ENCODE measurements at regions not wholly inside any gene's neighbourhood (a gene's known extent, or its start where the extent isn't known, plus 50 kb on each side); places are given as distances from the start of the nearest gene placed in this dataset.
"Not testable (repeated sequence)": the region's sequence is repeated elsewhere in the genome, so short reads cannot be mapped to it uniquely, and the experiment has no call there.

GRCh38 chr7:65651826-65652592 lies 220.9 kb upstream of the VKORC1L1 start:
- H2BK5ac ChIP-seq (ENCODE audit: low read length); H3K4ac ChIP-seq (ENCODE audit: low read depth, low read length); H4K8ac ChIP-seq (ENCODE audit: low read depth, low read length); H3K27ac ChIP-seq (ENCODE audit: low read depth, low read length); DNase-seq; H2BK15ac ChIP-seq (replicated peaks; ENCODE audit: low read depth); H3K79me1 ChIP-seq (ENCODE audit: low read length); H3K18ac ChIP-seq (ENCODE audit: low read length); H3K9ac ChIP-seq (ENCODE audit: low read length); H3K79me2 ChIP-seq (ENCODE audit: control insufficient read depth, insufficient read depth, low read length); H2BK120ac ChIP-seq (ENCODE audit: low read depth, low read length); H3K4me2 ChIP-seq (ENCODE audit: low read length); H4K5ac ChIP-seq (ENCODE audit: low read length); H3K56ac ChIP-seq (ENCODE audit: low read length); H3K23ac ChIP-seq (ENCODE audit: low read length); H3K27me3 ChIP-seq (ENCODE audit: insufficient read depth, low read length, poor library complexity); H2AK5ac ChIP-seq (ENCODE audit: low read length); H3K4me3 ChIP-seq (ENCODE audit: low read length); H3K4me1 ChIP-seq (ENCODE audit: control insufficient read depth, low read depth, low read length); H3K36me3 ChIP-seq (ENCODE audit: control insufficient read depth, insufficient read depth, low read length): not testable (repeated sequence)

GRCh38 chr7:65652669-65653068 lies 220.2 kb upstream of the VKORC1L1 start:
- H4K8ac ChIP-seq (ENCODE audit: low read depth, low read length); H2BK5ac ChIP-seq (ENCODE audit: low read length); H4K5ac ChIP-seq (ENCODE audit: low read length); H3K4me3 ChIP-seq (ENCODE audit: low read length); H3K27ac ChIP-seq (ENCODE audit: low read depth, low read length); H3K27me3 ChIP-seq (ENCODE audit: insufficient read depth, low read length, poor library complexity); H3K18ac ChIP-seq (ENCODE audit: low read length); H3K79me2 ChIP-seq (ENCODE audit: control insufficient read depth, insufficient read depth, low read length); H3K79me1 ChIP-seq (ENCODE audit: low read length); H3K23ac ChIP-seq (ENCODE audit: low read length); H2BK15ac ChIP-seq (replicated peaks; ENCODE audit: low read depth); H3K36me3 ChIP-seq (ENCODE audit: control insufficient read depth, insufficient read depth, low read length); H2BK120ac ChIP-seq (ENCODE audit: low read depth, low read length); H3K56ac ChIP-seq (ENCODE audit: low read length); H3K9ac ChIP-seq (ENCODE audit: low read length); H3K4ac ChIP-seq (ENCODE audit: low read depth, low read length); DNase-seq; H2AK5ac ChIP-seq (ENCODE audit: low read length); H3K4me2 ChIP-seq (ENCODE audit: low read length); H3K4me1 ChIP-seq (ENCODE audit: control insufficient read depth, low read depth, low read length): not testable (repeated sequence)
- no CpG with 5 or more reads among the region's 1 CpG for WGBS (ENCODE audit: extremely low coverage, insufficient coverage, low lambda C conversion rate)

- not testable (repeated sequence) for H3K79me1 ChIP-seq (ENCODE audit: low read length); H3K4me1 ChIP-seq (ENCODE audit: control insufficient read depth, low read depth, low read length); H3K4me2 ChIP-seq (ENCODE audit: low read length); H3K9ac ChIP-seq (ENCODE audit: low read length); H3K79me2 ChIP-seq (ENCODE audit: control insufficient read depth, insufficient read depth, low read length); H2BK15ac ChIP-seq (replicated peaks; ENCODE audit: low read depth); DNase-seq; H3K27me3 ChIP-seq (ENCODE audit: insufficient read depth, low read length, poor library complexity); H3K56ac ChIP-seq (ENCODE audit: low read length); H3K23ac ChIP-seq (ENCODE audit: low read length); H4K5ac ChIP-seq (ENCODE audit: low read length); H2BK120ac ChIP-seq (ENCODE audit: low read depth, low read length); H2BK5ac ChIP-seq (ENCODE audit: low read length); H4K8ac ChIP-seq (ENCODE audit: low read depth, low read length); H3K27ac ChIP-seq (ENCODE audit: low read depth, low read length); H3K18ac ChIP-seq (ENCODE audit: low read length); H2AK5ac ChIP-seq (ENCODE audit: low read length); H3K36me3 ChIP-seq (ENCODE audit: control insufficient read depth, insufficient read depth, low read length); H3K4ac ChIP-seq (ENCODE audit: low read depth, low read length); H3K4me3 ChIP-seq (ENCODE audit: low read length)
- WGBS (ENCODE audit: extremely low coverage, insufficient coverage, low lambda C conversion rate): no CpG with 5 or more reads among the region's 5 CpGs
These were observed 216.2 kb upstream of the VKORC1L1 start for GRCh38 chr7:65656494-65657188.

GRCh38 chr7:65683362-65683761 lies 189.5 kb upstream of the VKORC1L1 start:
- not testable (repeated sequence) for H3K4me3 ChIP-seq (ENCODE audit: low read length); H4K5ac ChIP-seq (ENCODE audit: low read length); DNase-seq; H3K56ac ChIP-seq (ENCODE audit: low read length); H3K27me3 ChIP-seq (ENCODE audit: insufficient read depth, low read length, poor library complexity); H3K18ac ChIP-seq (ENCODE audit: low read length); H3K79me1 ChIP-seq (ENCODE audit: low read length); H2BK5ac ChIP-seq (ENCODE audit: low read length); H2AK5ac ChIP-seq (ENCODE audit: low read length); H3K4me2 ChIP-seq (ENCODE audit: low read length); H3K9ac ChIP-seq (ENCODE audit: low read length); H3K23ac ChIP-seq (ENCODE audit: low read length); H3K27ac ChIP-seq (ENCODE audit: low read depth, low read length); H2BK120ac ChIP-seq (ENCODE audit: low read depth, low read length); H3K79me2 ChIP-seq (ENCODE audit: control insufficient read depth, insufficient read depth, low read length); H3K4me1 ChIP-seq (ENCODE audit: control insufficient read depth, low read depth, low read length); H3K4ac ChIP-seq (ENCODE audit: low read depth, low read length); H3K36me3 ChIP-seq (ENCODE audit: control insufficient read depth, insufficient read depth, low read length); H2BK15ac ChIP-seq (replicated peaks; ENCODE audit: low read depth); H4K8ac ChIP-seq (ENCODE audit: low read depth, low read length)
- WGBS (ENCODE audit: extremely low coverage, insufficient coverage, low lambda C conversion rate): no CpG with 5 or more reads among the region's 6 CpGs

GRCh38 chr7:65699026-65699714 lies 173.7 kb upstream of the VKORC1L1 start:
- H3K4me3 ChIP-seq (ENCODE audit: low read length); H4K5ac ChIP-seq (ENCODE audit: low read length); H2BK5ac ChIP-seq (ENCODE audit: low read length); H2BK120ac ChIP-seq (ENCODE audit: low read depth, low read length); H3K18ac ChIP-seq (ENCODE audit: low read length); DNase-seq; H3K27ac ChIP-seq (ENCODE audit: low read depth, low read length); H3K9ac ChIP-seq (ENCODE audit: low read length); H3K79me1 ChIP-seq (ENCODE audit: low read length); H3K4me1 ChIP-seq (ENCODE audit: control insufficient read depth, low read depth, low read length); H3K27me3 ChIP-seq (ENCODE audit: insufficient read depth, low read length, poor library complexity); H3K56ac ChIP-seq (ENCODE audit: low read length); H3K79me2 ChIP-seq (ENCODE audit: control insufficient read depth, insufficient read depth, low read length); H2BK15ac ChIP-seq (replicated peaks; ENCODE audit: low read depth); H3K36me3 ChIP-seq (ENCODE audit: control insufficient read depth, insufficient read depth, low read length); H2AK5ac ChIP-seq (ENCODE audit: low read length); H3K4ac ChIP-seq (ENCODE audit: low read depth, low read length); H3K4me2 ChIP-seq (ENCODE audit: low read length); H3K23ac ChIP-seq (ENCODE audit: low read length); H4K8ac ChIP-seq (ENCODE audit: low read depth, low read length): not testable (repeated sequence)
- no CpG with 5 or more reads among the region's 5 CpGs for WGBS (ENCODE audit: extremely low coverage, insufficient coverage, low lambda C conversion rate)

Data from mesendoderm (in vitro differentiated cells).